ENCODE measurements at regions not wholly inside any gene's neighbourhood (a gene's known extent, or its start where the extent isn't known, plus 50 kb on each side); places are given as distances from the start of the nearest gene placed in this dataset.

GRCh38 chr18:25810736-25811135, 279.7 kb downstream of the SS18 start:
- no peak for TF ChIP-seq POLR2A (IDR thresholded peaks at IDR 0.05)
- no peak for TF ChIP-seq CTCF (IDR thresholded peaks at IDR 0.05)

Data from uterus (tissue), 2 donors.